HEK293 (cell line): ENCODE measurements at regions not wholly inside any gene's neighbourhood (a gene's known extent, or its start where the extent isn't known, plus 50 kb on each side); places are given as distances from the start of the nearest gene placed in this dataset.

Experiments used
- CTCF ChIA-PET: fragments of 350-600 bp; formaldehyde crosslinking; extraction: SDS; loops from one replicate; lab custom pipeline; 2021; ENCODE audit warnings: antibody characterized with exemption; lab: Yijun Ruan, JAX
- POLR2A ChIA-PET: fragments of 300-600 bp; formaldehyde crosslinking; extraction: SDS; loops from one replicate; lab custom pipeline; 2020; ENCODE audit warnings: antibody characterized with exemption, inconsistent platforms; lab: Yijun Ruan, JAX
- H3K27ac ChIP-seq: fragments of 200-500 bp; sonication (Bioruptor generic); 2 replicates; pipeline ENCODE4 v1.5.1; 2014; ENCODE audit warnings: low read depth, low read length, control low read depth, inconsistent platforms; ENCODE audit errors: extremely low read depth
- H3K36me3 ChIP-seq, 2 experiments: fragments of 200-500 bp in 1 of 2; sonication (Bioruptor generic) in 1 of 2; 1 replicate in 1 of 2; 2 replicates in 1 of 2; pipeline ENCODE4 v1.5.1; 2014 to 2017; ENCODE audit warnings: inconsistent platforms in 2 of 2, low read length in 2 of 2; ENCODE audit not compliant: control insufficient read depth in 2 of 2, insufficient read depth in 1 of 2
- H3K4me1 ChIP-seq: fragments of 200-500 bp; sonication (Bioruptor generic); 2 replicates; pipeline ENCODE4 v1.5.1; 2014; ENCODE audit warnings: mild to moderate bottlenecking, low read length, inconsistent platforms; ENCODE audit not compliant: control insufficient read depth, insufficient read depth
- H3K4me3 ChIP-seq: 2 replicates; pipeline ENCODE4 v1.5.1; 2011; ENCODE audit warnings: low read depth, mild to moderate bottlenecking, control low read depth, low read length, moderate library complexity
- H3K9me3 ChIP-seq: fragments of 200-500 bp; sonication (Bioruptor generic); 2 replicates; pipeline ENCODE4 v1.5.1; 2014; ENCODE audit warnings: low read depth, low read length, inconsistent platforms; ENCODE audit not compliant: control insufficient read depth, insufficient read depth
- MEIS1 ChIP-seq: sonication (generic); formaldehyde crosslinking; IDR thresholded peaks from 2 replicates; pipeline ENCODE4 v1.8.1; 2022; ENCODE audit warnings: missing genetic modification reagents, mild to moderate bottlenecking, borderline replicate concordance
- ZNF302 ChIP-seq: fragments of 450-650 bp; formaldehyde crosslinking; IDR thresholded peaks from 2 replicates; pipeline ENCODE4 v1.5.1; 2016; ENCODE audit warnings: missing biosample characterization, missing genetic modification characterization, low read depth
- ZNF335 ChIP-seq: fragments of 450-650 bp; formaldehyde crosslinking; conservative IDR thresholded peaks from 2 replicates; pipeline ENCODE4 v1.5.1; 2016; ENCODE audit warnings: missing biosample characterization, missing genetic modification characterization
- ZNF544 ChIP-seq: fragments of 450-650 bp; formaldehyde crosslinking; IDR thresholded peaks from 2 replicates; pipeline ENCODE4 v1.5.0; 2017; ENCODE audit warnings: missing biosample characterization, missing genetic modification characterization
- ZNF621 ChIP-seq: fragments of 450-650 bp; formaldehyde crosslinking; IDR thresholded peaks from 2 replicates; pipeline ENCODE4 v1.5.1; 2017; ENCODE audit warnings: missing biosample characterization, missing genetic modification characterization
- ZNF654 ChIP-seq: fragments of 450-650 bp; formaldehyde crosslinking; IDR thresholded peaks from 2 replicates; pipeline ENCODE4 v1.5.1; 2016; ENCODE audit warnings: low read depth, missing biosample characterization, missing genetic modification characterization
- ZNF660 ChIP-seq: fragments of 450-650 bp; IDR thresholded peaks from 2 replicates; pipeline ENCODE4 v1.5.1; 2018; ENCODE audit warnings: missing biosample characterization, mild to moderate bottlenecking, missing genetic modification characterization
- ZNF701 ChIP-seq: fragments of 450-650 bp; formaldehyde crosslinking; IDR thresholded peaks from 2 replicates; pipeline ENCODE4 v1.5.1; 2016; ENCODE audit warnings: missing biosample characterization, missing genetic modification characterization
- ZNF830 ChIP-seq: fragments of 450-650 bp; IDR thresholded peaks from 2 replicates; pipeline ENCODE4 v1.5.0; 2018; ENCODE audit warnings: missing biosample characterization, missing genetic modification characterization, low read depth, mild to moderate bottlenecking, moderate library complexity
- TF ChIP-seq, protein P1 (sequence below): fragments of 450-650 bp; formaldehyde crosslinking; IDR thresholded peaks from 2 replicates; pipeline ENCODE4 v1.5.1; 2016; ENCODE audit warnings: missing biosample characterization, missing genetic modification characterization, low read depth
- TF ChIP-seq, protein P2 (sequence below): fragments of 450-650 bp; formaldehyde crosslinking; IDR thresholded peaks from 2 replicates; pipeline ENCODE4 v1.5.1; 2016; ENCODE audit warnings: missing biosample characterization, missing genetic modification characterization
- TF ChIP-seq, protein P3 (sequence below): fragments of 450-650 bp; formaldehyde crosslinking; IDR thresholded peaks from 2 replicates; pipeline ENCODE4 v1.5.1; 2016; ENCODE audit warnings: missing biosample characterization, missing genetic modification characterization
- TF ChIP-seq, protein P4 (sequence below): fragments of 450-650 bp; formaldehyde crosslinking; IDR thresholded peaks from 2 replicates; pipeline ENCODE4 v1.5.1; 2016; ENCODE audit warnings: missing biosample characterization, missing genetic modification characterization
- TF ChIP-seq, protein P5 (sequence below): IDR thresholded peaks from 2 replicates; pipeline ENCODE4 v1.6.1; 2011; ENCODE audit warnings: mild to moderate bottlenecking, low read depth, low read length, borderline replicate concordance
- TF ChIP-seq, protein P6 (sequence below): fragments of 450-650 bp; formaldehyde crosslinking; IDR thresholded peaks from 2 replicates; pipeline ENCODE4 v1.5.1; 2016; ENCODE audit warnings: missing biosample characterization, missing genetic modification characterization

DNA sequence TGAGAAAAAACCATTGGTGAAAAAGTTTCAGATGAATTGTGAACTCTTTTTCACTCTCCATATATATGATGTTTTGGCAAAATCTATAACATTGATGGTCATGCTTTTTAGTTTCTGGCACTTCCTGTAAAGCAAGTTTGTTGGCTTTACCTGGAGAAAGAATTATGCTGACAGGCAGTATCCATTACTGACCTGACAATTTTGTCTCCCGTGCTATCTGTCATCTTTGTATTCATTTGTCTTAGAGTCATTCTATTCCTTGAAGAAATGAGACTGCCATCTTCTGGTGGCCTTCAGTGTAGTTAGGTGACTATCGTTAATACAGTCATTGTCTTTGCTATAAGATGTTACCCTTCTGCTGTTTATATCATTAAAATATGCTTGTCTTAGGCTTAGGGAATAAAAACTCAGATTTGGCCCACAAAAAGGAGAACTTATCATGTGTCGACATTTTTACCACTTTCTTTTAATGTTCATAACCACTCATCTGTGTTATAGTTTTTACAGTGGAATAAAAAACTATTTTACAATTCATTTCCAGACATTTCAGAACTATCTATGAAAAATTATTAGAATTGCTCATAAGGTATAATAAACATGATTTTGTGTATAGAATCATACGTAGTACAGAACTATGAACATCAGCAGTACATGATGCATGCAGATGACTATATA, 707.0 kb downstream of the EPM2A start:
- no peaks in the 10 kb centered on the region for H3K36me3 ChIP-seq
- ChIA-PET POLR2A (no interaction called here), CTCF (interaction anchor here (0.6 to 1.5 kb wide), 9 partner anchors 14 to 1523 kb away, joined by 3 to 20 read pairs (median 3); no protein-coding TSS in a partner anchor)
- no peaks in the 10 kb centered on the region for H3K9me3 ChIP-seq
- H3K27ac ChIP-seq = no peak overlapping the region
- H3K4me3 ChIP-seq = no peak overlapping the region
- TF ChIP-seq, protein P1, sequence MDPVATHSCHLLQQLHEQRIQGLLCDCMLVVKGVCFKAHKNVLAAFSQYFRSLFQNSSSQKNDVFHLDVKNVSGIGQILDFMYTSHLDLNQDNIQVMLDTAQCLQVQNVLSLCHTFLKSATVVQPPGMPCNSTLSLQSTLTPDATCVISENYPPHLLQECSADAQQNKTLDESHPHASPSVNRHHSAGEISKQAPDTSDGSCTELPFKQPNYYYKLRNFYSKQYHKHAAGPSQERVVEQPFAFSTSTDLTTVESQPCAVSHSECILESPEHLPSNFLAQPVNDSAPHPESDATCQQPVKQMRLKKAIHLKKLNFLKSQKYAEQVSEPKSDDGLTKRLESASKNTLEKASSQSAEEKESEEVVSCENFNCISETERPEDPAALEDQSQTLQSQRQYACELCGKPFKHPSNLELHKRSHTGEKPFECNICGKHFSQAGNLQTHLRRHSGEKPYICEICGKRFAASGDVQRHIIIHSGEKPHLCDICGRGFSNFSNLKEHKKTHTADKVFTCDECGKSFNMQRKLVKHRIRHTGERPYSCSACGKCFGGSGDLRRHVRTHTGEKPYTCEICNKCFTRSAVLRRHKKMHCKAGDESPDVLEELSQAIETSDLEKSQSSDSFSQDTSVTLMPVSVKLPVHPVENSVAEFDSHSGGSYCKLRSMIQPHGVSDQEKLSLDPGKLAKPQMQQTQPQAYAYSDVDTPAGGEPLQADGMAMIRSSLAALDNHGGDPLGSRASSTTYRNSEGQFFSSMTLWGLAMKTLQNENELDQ = no peak
- TF ChIP-seq MEIS1 (CRISPR knock-in tag) (0 out of 2 replicates have a peak, but pooled peaks have one; percentile 11), ZNF654 (tag by site-specific recombination) (peak; percentile 72), ZNF335 (tag by site-specific recombination) (peak; percentile 53; the same call in 1 of the 2 replicates), ZNF660 (tag by site-specific recombination) (peak; percentile 32; the same call in 1 of the 2 replicates)
- TF ChIP-seq, protein P2, sequence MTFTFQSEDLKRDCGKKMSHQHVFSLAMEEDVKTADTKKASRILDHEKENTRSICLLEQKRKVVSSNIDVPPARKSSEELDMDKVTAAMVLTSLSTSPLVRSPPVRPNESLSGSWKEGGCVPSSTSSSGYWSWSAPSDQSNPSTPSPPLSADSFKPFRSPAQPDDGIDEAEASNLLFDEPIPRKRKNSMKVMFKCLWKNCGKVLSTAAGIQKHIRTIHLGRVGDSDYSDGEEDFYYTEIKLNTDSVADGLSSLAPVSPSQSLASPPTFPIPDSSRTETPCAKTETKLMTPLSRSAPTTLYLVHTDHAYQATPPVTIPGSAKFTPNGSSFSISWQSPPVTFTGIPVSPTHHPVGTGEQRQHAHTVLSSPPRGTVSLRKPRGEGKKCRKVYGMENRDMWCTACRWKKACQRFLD (tag by site-specific recombination) = no peak
- TF ChIP-seq, protein P3, sequence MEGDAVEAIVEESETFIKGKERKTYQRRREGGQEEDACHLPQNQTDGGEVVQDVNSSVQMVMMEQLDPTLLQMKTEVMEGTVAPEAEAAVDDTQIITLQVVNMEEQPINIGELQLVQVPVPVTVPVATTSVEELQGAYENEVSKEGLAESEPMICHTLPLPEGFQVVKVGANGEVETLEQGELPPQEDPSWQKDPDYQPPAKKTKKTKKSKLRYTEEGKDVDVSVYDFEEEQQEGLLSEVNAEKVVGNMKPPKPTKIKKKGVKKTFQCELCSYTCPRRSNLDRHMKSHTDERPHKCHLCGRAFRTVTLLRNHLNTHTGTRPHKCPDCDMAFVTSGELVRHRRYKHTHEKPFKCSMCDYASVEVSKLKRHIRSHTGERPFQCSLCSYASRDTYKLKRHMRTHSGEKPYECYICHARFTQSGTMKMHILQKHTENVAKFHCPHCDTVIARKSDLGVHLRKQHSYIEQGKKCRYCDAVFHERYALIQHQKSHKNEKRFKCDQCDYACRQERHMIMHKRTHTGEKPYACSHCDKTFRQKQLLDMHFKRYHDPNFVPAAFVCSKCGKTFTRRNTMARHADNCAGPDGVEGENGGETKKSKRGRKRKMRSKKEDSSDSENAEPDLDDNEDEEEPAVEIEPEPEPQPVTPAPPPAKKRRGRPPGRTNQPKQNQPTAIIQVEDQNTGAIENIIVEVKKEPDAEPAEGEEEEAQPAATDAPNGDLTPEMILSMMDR (tag by site-specific recombination) = peak; percentile 23; the same call in 1 of the 2 replicates
- TF ChIP-seq, protein P4, sequence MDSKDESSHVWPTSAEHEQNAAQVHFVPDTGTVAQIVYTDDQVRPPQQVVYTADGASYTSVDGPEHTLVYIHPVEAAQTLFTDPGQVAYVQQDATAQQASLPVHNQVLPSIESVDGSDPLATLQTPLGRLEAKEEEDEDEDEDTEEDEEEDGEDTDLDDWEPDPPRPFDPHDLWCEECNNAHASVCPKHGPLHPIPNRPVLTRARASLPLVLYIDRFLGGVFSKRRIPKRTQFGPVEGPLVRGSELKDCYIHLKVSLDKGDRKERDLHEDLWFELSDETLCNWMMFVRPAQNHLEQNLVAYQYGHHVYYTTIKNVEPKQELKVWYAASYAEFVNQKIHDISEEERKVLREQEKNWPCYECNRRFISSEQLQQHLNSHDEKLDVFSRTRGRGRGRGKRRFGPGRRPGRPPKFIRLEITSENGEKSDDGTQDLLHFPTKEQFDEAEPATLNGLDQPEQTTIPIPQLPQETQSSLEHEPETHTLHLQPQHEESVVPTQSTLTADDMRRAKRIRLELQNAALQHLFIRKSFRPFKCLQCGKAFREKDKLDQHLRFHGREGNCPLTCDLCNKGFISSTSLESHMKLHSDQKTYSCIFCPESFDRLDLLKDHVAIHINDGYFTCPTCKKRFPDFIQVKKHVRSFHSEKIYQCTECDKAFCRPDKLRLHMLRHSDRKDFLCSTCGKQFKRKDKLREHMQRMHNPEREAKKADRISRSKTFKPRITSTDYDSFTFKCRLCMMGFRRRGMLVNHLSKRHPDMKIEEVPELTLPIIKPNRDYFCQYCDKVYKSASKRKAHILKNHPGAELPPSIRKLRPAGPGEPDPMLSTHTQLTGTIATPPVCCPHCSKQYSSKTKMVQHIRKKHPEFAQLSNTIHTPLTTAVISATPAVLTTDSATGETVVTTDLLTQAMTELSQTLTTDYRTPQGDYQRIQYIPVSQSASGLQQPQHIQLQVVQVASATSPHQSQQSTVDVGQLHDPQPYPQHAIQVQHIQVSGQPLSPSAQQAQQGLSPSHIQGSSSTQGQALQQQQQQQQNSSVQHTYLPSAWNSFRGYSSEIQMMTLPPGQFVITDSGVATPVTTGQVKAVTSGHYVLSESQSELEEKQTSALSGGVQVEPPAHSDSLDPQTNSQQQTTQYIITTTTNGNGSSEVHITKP = peak; percentile 63
- H3K4me1 ChIP-seq = no peaks in the 10 kb centered on the region

DNA sequence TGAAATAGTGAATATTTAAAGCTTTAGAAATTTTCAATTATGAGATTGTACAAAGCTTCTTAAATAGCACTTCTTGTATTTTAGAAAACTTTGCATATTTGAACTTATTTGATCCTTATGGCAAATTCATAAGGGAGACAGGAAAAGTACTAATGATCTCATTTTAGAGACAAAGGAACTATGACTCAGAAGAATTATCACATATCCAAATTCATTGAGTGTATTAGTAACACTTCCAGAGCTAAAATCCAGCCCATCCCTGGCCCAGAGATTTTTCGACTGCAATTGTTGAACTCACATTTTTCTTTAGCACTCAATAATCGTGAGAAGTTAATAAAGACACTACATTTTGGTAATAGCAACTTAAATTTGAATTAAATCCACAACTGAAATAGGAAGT, 704.3 kb downstream of the EPM2A start:
- no peaks in the 10 kb centered on the region for H3K36me3 ChIP-seq
- H3K4me3 ChIP-seq = no peak overlapping the region
- H3K9me3 ChIP-seq = no peaks in the 10 kb centered on the region
- TF ChIP-seq ZNF701 (tag by site-specific recombination) = no peak
- TF ChIP-seq ZNF544 = no peak
- TF ChIP-seq, protein P5, sequence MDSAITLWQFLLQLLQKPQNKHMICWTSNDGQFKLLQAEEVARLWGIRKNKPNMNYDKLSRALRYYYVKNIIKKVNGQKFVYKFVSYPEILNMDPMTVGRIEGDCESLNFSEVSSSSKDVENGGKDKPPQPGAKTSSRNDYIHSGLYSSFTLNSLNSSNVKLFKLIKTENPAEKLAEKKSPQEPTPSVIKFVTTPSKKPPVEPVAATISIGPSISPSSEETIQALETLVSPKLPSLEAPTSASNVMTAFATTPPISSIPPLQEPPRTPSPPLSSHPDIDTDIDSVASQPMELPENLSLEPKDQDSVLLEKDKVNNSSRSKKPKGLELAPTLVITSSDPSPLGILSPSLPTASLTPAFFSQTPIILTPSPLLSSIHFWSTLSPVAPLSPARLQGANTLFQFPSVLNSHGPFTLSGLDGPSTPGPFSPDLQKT = no peak
- no peak for TF ChIP-seq ZNF830 (tag by site-specific recombination)
- TF ChIP-seq ZNF302 = no peak
- TF ChIP-seq, protein P6, sequence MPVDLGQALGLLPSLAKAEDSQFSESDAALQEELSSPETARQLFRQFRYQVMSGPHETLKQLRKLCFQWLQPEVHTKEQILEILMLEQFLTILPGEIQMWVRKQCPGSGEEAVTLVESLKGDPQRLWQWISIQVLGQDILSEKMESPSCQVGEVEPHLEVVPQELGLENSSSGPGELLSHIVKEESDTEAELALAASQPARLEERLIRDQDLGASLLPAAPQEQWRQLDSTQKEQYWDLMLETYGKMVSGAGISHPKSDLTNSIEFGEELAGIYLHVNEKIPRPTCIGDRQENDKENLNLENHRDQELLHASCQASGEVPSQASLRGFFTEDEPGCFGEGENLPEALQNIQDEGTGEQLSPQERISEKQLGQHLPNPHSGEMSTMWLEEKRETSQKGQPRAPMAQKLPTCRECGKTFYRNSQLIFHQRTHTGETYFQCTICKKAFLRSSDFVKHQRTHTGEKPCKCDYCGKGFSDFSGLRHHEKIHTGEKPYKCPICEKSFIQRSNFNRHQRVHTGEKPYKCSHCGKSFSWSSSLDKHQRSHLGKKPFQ (tag by site-specific recombination) = no peak
- TF ChIP-seq ZNF621 (tag by site-specific recombination) = no peak
- CTCF ChIA-PET = interaction anchor here (0.6 to 2.0 kb wide), 2 partner anchors 12 to 445 kb away, joined by 3 to 8 read pairs; no protein-coding TSS in a partner anchor
- H3K4me1 ChIP-seq = no peaks in the 10 kb centered on the region
- H3K27ac ChIP-seq = no peak overlapping the region
- POLR2A ChIA-PET = no interaction called here
